ENCODE measurements at regions not wholly inside any gene's neighbourhood (a gene's known extent, or its start where the extent isn't known, plus 50 kb on each side); places are given as distances from the start of the nearest gene placed in this dataset.

- Histone ChIP-seq H3K4me2 (ENCODE audit: low read length) (no peak overlapping the region), H3K36me3 (ENCODE audit: insufficient read depth, low read length) (no peaks in the 10 kb centered on the region), H3K27ac (ENCODE audit: low read depth, low read length, poor library complexity, severe bottlenecking) (no peak overlapping the region), H3K9me2 (ENCODE audit: insufficient read depth, low read length) (no peaks in the 10 kb centered on the region), H3K9me3 (ENCODE audit: low read length) (no peaks in the 10 kb centered on the region), H3K79me2 (ENCODE audit: insufficient read depth, low read depth, low read length) (no peaks in the 10 kb centered on the region), H4K20me1 (ENCODE audit: insufficient read depth, low read length) (no peaks in the 10 kb centered on the region), H3K4me1 (ENCODE audit: insufficient read depth, low read length, poor library complexity, severe bottlenecking) (no peaks in the 10 kb centered on the region), H2AFZ (ENCODE audit: low read length) (no peak overlapping the region), H3K4me3 (ENCODE audit: low read depth, low read length, poor library complexity, severe bottlenecking) (no peak overlapping the region)
- TF ChIP-seq CTCF (conservative IDR thresholded peaks at IDR 0.05; ENCODE audit: low read length) (no peak), EZH2phosphoT487 (IDR thresholded peaks at IDR 0.05; ENCODE audit: borderline replicate concordance, low read depth, low read length) (no peak)
- no TSS peak for BruUV-seq (replicated peaks)
- POLR2A ChIA-PET, result no interaction called here
- CTCF ChIA-PET (ENCODE audit: unreplicated experiment), result no interaction called here
- intact Hi-C loops (cut with micrococcal nuclease; ENCODE audit: unreplicated experiment), result no loop called here
- DNase-seq (ENCODE audit: low spot score), result no peak
Observed at GRCh38 chr5:106085136-106085535, 1585.6 kb downstream of the EFNA5 start.

- CTCF ChIA-PET (ENCODE audit: unreplicated experiment), result no interaction called here
- no TSS peak for BruUV-seq (replicated peaks)
- intact Hi-C loops (cut with micrococcal nuclease; ENCODE audit: unreplicated experiment), result no loop called here
- POLR2A ChIA-PET, result no interaction called here
- no peak overlapping the region for H3K27ac ChIP-seq (ENCODE audit: low read depth, low read length, poor library complexity, severe bottlenecking)
- no peak for DNase-seq (ENCODE audit: low spot score)
- no peaks in the 10 kb centered on the region for H3K36me3 ChIP-seq (ENCODE audit: insufficient read depth, low read length)
- no peak overlapping the region for H3K4me3 ChIP-seq (ENCODE audit: low read depth, low read length, poor library complexity, severe bottlenecking)
- no peak overlapping the region for H2AFZ ChIP-seq (ENCODE audit: low read length)
- TF ChIP-seq EZH2phosphoT487 (IDR thresholded peaks at IDR 0.05; ENCODE audit: borderline replicate concordance, low read depth, low read length), result no peak
- no peak for TF ChIP-seq CTCF (conservative IDR thresholded peaks at IDR 0.05; ENCODE audit: low read length)
- no peaks in the 10 kb centered on the region for H3K79me2 ChIP-seq (ENCODE audit: insufficient read depth, low read depth, low read length)
- no peaks in the 10 kb centered on the region for H3K9me3 ChIP-seq (ENCODE audit: low read length)
- no peak overlapping the region for H3K4me2 ChIP-seq (ENCODE audit: low read length)
- no peaks in the 10 kb centered on the region for H4K20me1 ChIP-seq (ENCODE audit: insufficient read depth, low read length)
- H3K4me1 ChIP-seq (ENCODE audit: insufficient read depth, low read length, poor library complexity, severe bottlenecking), result no peaks in the 10 kb centered on the region
- no peaks in the 10 kb centered on the region for H3K9me2 ChIP-seq (ENCODE audit: insufficient read depth, low read length)
Observed at GRCh38 chr5:106080535-106080934, 1590.2 kb downstream of the EFNA5 start.

GRCh38 chr5:106076655-106077054 lies 1594.1 kb downstream of the EFNA5 start:
- Histone ChIP-seq H3K27ac (ENCODE audit: low read depth, low read length, poor library complexity, severe bottlenecking) (no peak overlapping the region), H3K79me2 (ENCODE audit: insufficient read depth, low read depth, low read length) (no peaks in the 10 kb centered on the region), H3K4me1 (ENCODE audit: insufficient read depth, low read length, poor library complexity, severe bottlenecking) (no peaks in the 10 kb centered on the region), H3K36me3 (ENCODE audit: insufficient read depth, low read length) (no peaks in the 10 kb centered on the region), H3K9me2 (ENCODE audit: insufficient read depth, low read length) (no peaks in the 10 kb centered on the region), H4K20me1 (ENCODE audit: insufficient read depth, low read length) (no peaks in the 10 kb centered on the region), H3K4me3 (ENCODE audit: low read depth, low read length, poor library complexity, severe bottlenecking) (no peak overlapping the region), H3K9me3 (ENCODE audit: low read length) (no peaks in the 10 kb centered on the region), H2AFZ (ENCODE audit: low read length) (no peak overlapping the region), H3K4me2 (ENCODE audit: low read length) (no peak overlapping the region)
- no peak for DNase-seq (ENCODE audit: low spot score)
- TF ChIP-seq EZH2phosphoT487 (IDR thresholded peaks at IDR 0.05; ENCODE audit: borderline replicate concordance, low read depth, low read length) (no peak), CTCF (conservative IDR thresholded peaks at IDR 0.05; ENCODE audit: low read length) (no peak)
- intact Hi-C loops (cut with micrococcal nuclease; ENCODE audit: unreplicated experiment), result no loop called here
- POLR2A ChIA-PET, result interaction anchor here (0.6 kb wide), 2 partner anchors 25 to 885 kb away, joined by 3 to 4 read pairs; no protein-coding TSS in a partner anchor
- CTCF ChIA-PET (ENCODE audit: unreplicated experiment), result no interaction called here
- no TSS peak for BruUV-seq (replicated peaks)
